ENCODE measurements at regions not wholly inside any gene's neighbourhood (a gene's known extent, or its start where the extent isn't known, plus 50 kb on each side); places are given as distances from the start of the nearest gene placed in this dataset.

DNA sequence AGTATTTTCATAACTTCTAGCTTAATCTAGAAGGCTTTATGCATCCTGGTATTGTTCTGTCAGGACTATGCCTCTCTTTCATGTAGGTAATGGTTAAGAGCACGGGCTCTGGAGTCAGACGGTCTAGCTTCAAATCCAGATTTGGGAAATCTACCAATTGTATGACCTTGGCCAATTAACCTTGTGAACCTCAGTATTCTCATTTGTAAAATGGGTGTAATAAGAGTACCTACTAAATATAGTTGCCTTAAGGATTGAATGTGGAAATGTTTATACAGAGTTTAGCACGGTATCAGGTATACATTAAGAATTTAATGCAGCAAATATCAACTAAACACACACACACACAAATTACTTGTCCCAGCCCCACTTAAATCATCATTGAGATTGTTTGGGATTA lies 97.3 kb upstream of the RAB3GAP2 start:
- H3K27ac ChIP-seq (ENCODE audit: low read depth, low read length): no peak overlapping the region
- H4K8ac ChIP-seq (ENCODE audit: extremely low read depth, insufficient read depth, low read length): no peak overlapping the region
- POLR2A ChIA-PET (ENCODE audit: partially characterized antibody): no interaction called here
- H3K79me1 ChIP-seq (ENCODE audit: low read depth, low read length): no peaks in the 10 kb centered on the region
- H3K14ac ChIP-seq (ENCODE audit: insufficient read length): no peak overlapping the region
- H2AFZ ChIP-seq (ENCODE audit: low read length): no peak overlapping the region
- no peaks in the 10 kb centered on the region for H3K23me2 ChIP-seq (ENCODE audit: low read depth, low read length)
- TF ChIP-seq, protein P1, sequence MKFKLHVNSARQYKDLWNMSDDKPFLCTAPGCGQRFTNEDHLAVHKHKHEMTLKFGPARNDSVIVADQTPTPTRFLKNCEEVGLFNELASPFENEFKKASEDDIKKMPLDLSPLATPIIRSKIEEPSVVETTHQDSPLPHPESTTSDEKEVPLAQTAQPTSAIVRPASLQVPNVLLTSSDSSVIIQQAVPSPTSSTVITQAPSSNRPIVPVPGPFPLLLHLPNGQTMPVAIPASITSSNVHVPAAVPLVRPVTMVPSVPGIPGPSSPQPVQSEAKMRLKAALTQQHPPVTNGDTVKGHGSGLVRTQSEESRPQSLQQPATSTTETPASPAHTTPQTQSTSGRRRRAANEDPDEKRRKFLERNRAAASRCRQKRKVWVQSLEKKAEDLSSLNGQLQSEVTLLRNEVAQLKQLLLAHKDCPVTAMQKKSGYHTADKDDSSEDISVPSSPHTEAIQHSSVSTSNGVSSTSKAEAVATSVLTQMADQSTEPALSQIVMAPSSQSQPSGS (IDR thresholded peaks at IDR 0.05; ENCODE audit: low read length): no peak
- TF ChIP-seq PHF8 (conservative IDR thresholded peaks at IDR 0.05; ENCODE audit: low read depth, low read length) (no peak), MAFK (IDR thresholded peaks at IDR 0.05; ENCODE audit: low read depth, low read length) (no peak), TCF12 (IDR thresholded peaks at IDR 0.05; ENCODE audit: low read depth, low read length) (no peak), CBX8 (IDR thresholded peaks at IDR 0.05; ENCODE audit: borderline replicate concordance, low read depth, low read length) (no peak), SP1 (IDR thresholded peaks at IDR 0.05; ENCODE audit: low read depth, low read length) (no peak), CEBPB (IDR thresholded peaks at IDR 0.05; ENCODE audit: low read depth, low read length) (no peak)
- TF ChIP-seq, protein P2, sequence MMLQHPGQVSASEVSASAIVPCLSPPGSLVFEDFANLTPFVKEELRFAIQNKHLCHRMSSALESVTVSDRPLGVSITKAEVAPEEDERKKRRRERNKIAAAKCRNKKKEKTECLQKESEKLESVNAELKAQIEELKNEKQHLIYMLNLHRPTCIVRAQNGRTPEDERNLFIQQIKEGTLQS (IDR thresholded peaks at IDR 0.05; ENCODE audit: insufficient read depth, low read depth, low read length): no peak
- DNase-seq (ENCODE audit: low read depth in 1 of 2, low spot score in 2 of 2) (no peak), FAIRE-seq (no peak)
- no peak overlapping the region for H3K23ac ChIP-seq (ENCODE audit: insufficient read length)
- no peak overlapping the region for H3K56ac ChIP-seq (replicated peaks; ENCODE audit: insufficient read length, low read depth, low read length)
- no peak overlapping the region for H4K5ac ChIP-seq (ENCODE audit: insufficient read length, low read depth, low read length)
- no peaks in the 10 kb centered on the region for H3K79me2 ChIP-seq (ENCODE audit: control insufficient read depth in 1 of 2, insufficient read depth in 2 of 2, low read length in 2 of 2)
- no peak overlapping the region for H4K91ac ChIP-seq (replicated peaks; ENCODE audit: insufficient read length, low read length)
- H2BK120ac ChIP-seq (replicated peaks; ENCODE audit: low read depth, low read length): no peak overlapping the region
- no peak overlapping the region for H2BK12ac ChIP-seq (ENCODE audit: low read depth, low read length)
- H4K20me1 ChIP-seq (replicated peaks in 1 of 2; ENCODE audit: control insufficient read depth in 1 of 2, insufficient read depth in 2 of 2, low read length in 2 of 2): no peaks in the 10 kb centered on the region
- WGBS, 2 experiments (ENCODE audit: extremely low coverage in 1 of 2, insufficient coverage in 1 of 2, insufficient read length in 1 of 2, insufficient replicate concordance in 2 of 2, low coverage in 1 of 2, low lambda C conversion rate in 2 of 2, missing lambda C conversion rate in 1 of 2): 61% methylated on average over 3 of the region's 3 CpGs; no CpG with 5 or more reads in 1 of the 2 experiments
- H3K27me3 ChIP-seq (replicated peaks in 1 of 4; ENCODE audit: control insufficient read depth in 3 of 4, extremely low read depth in 1 of 4, insufficient read depth in 3 of 4, low read length in 3 of 4): no peaks in the 10 kb centered on the region
- H3K18ac ChIP-seq (ENCODE audit: extremely low read depth, low read length): no peak overlapping the region
- no peak overlapping the region for H2AK5ac ChIP-seq (ENCODE audit: low read depth, low read length)
- no peaks in the 10 kb centered on the region for H3K36me3 ChIP-seq (ENCODE audit: control insufficient read depth in 2 of 4, insufficient read depth in 4 of 4, low read length in 3 of 4)
- H3K4me2 ChIP-seq (ENCODE audit: insufficient read depth in 1 of 2, low read depth in 2 of 2, low read length in 2 of 2): no peak overlapping the region
- no peak overlapping the region for H3K4ac ChIP-seq (replicated peaks; ENCODE audit: insufficient read length, low read depth, low read length)
- no peak overlapping the region for H2BK5ac ChIP-seq (ENCODE audit: low read depth, low read length)
- no peaks in the 10 kb centered on the region for H3K9me3 ChIP-seq (ENCODE audit: insufficient read depth in 2 of 2, low read depth in 1 of 2, low read length in 1 of 2)
- no peak overlapping the region for H3K4me3 ChIP-seq (ENCODE audit: extremely low read depth in 1 of 4, insufficient read depth in 2 of 4, low read depth in 3 of 4, low read length in 4 of 4)
- H3K4me1 ChIP-seq (replicated peaks in 1 of 4; ENCODE audit: control insufficient read depth in 3 of 4, insufficient read depth in 4 of 4, low read length in 3 of 4): peaks cover 6 to 14% (median 11%) of the 10 kb centered on the region in 4 experiments; a peak in 6 of 7 replicates
- H3K9ac ChIP-seq (replicated peaks in 1 of 4; ENCODE audit: extremely low read depth in 1 of 4, low read depth in 3 of 4, low read length in 3 of 4): no peak overlapping the region
- no peak overlapping the region for H2BK15ac ChIP-seq (ENCODE audit: low read length)
- no peak overlapping the region for H2BK20ac ChIP-seq (ENCODE audit: low read length)
- CTCF ChIA-PET (ENCODE audit: partially characterized antibody): interaction anchor here (1.2 to 8.2 kb wide), 8 partner anchors 13 to 242 kb away, joined by 3 to 49 read pairs (median 6); no protein-coding TSS in a partner anchor

All from H1 (cell line).